Gastrocnemius medialis (tissue), 4 donors: ENCODE measurements at regions not wholly inside any gene's neighbourhood (a gene's known extent, or its start where the extent isn't known, plus 50 kb on each side); places are given as distances from the start of the nearest gene placed in this dataset.

Source experiments
- POLR2A ChIP-seq, 2 donors: fragments of 450-650 bp; IDR thresholded peaks; one replicate each; pipeline ENCODE4 v1.6.1; 2017; ENCODE audit warnings: antibody characterized with exemption in 2 of 2, mild to moderate bottlenecking in 2 of 2, moderate library complexity in 2 of 2
- TF ChIP-seq, protein P1 (sequence below), 5 experiments: fragments of 450-650 bp in 3 of 5; fragments of 200-600 bp in 2 of 5; sonication (generic) in 2 of 5; IDR thresholded peaks in 4 of 5; conservative IDR thresholded peaks in 1 of 5; 1 replicate in 4 of 5; 2 replicates in 1 of 5; pipeline ENCODE4 v1.5.1; 2016 to 2019; ENCODE audit warnings: antibody characterized with exemption in 5 of 5, mild to moderate bottlenecking in 3 of 5, moderate library complexity in 3 of 5

GRCh38 chr22:34797826-34798225 lies 268.1 kb upstream of the ISX start:
- TF ChIP-seq, protein P1, sequence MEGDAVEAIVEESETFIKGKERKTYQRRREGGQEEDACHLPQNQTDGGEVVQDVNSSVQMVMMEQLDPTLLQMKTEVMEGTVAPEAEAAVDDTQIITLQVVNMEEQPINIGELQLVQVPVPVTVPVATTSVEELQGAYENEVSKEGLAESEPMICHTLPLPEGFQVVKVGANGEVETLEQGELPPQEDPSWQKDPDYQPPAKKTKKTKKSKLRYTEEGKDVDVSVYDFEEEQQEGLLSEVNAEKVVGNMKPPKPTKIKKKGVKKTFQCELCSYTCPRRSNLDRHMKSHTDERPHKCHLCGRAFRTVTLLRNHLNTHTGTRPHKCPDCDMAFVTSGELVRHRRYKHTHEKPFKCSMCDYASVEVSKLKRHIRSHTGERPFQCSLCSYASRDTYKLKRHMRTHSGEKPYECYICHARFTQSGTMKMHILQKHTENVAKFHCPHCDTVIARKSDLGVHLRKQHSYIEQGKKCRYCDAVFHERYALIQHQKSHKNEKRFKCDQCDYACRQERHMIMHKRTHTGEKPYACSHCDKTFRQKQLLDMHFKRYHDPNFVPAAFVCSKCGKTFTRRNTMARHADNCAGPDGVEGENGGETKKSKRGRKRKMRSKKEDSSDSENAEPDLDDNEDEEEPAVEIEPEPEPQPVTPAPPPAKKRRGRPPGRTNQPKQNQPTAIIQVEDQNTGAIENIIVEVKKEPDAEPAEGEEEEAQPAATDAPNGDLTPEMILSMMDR (IDR thresholded peaks at IDR 0.05 in 4 of 5, conservative IDR thresholded peaks at IDR 0.05 in 1 of 5) = no peak
- no peak for TF ChIP-seq POLR2A (IDR thresholded peaks at IDR 0.05)
